ENCODE measurements at regions not wholly inside any gene's neighbourhood (a gene's known extent, or its start where the extent isn't known, plus 50 kb on each side); places are given as distances from the start of the nearest gene placed in this dataset.

GRCh38 chr2:41445865-41446264 lies 602.0 kb upstream of the PKDCC start:
- no peak for DNase-seq (ENCODE audit: low read depth in 1 of 2, low spot score in 1 of 2)
- TF ChIP-seq SPI1 (IDR thresholded peaks at IDR 0.05; ENCODE audit: borderline replicate concordance, low read depth): no peak
- no peak for TF ChIP-seq GABPA (IDR thresholded peaks at IDR 0.05; ENCODE audit: low read depth)
- TF ChIP-seq CTCF (IDR thresholded peaks at IDR 0.05; ENCODE audit: insufficient read depth, low read length): no peak
- no peak for TF ChIP-seq REST (IDR thresholded peaks at IDR 0.05; ENCODE audit: insufficient replicate concordance, low read depth)
- TF ChIP-seq POLR2AphosphoS5 (IDR thresholded peaks at IDR 0.05; ENCODE audit: low read depth): no peak
- Histone ChIP-seq H3K27me3 (ENCODE audit: insufficient read depth, poor library complexity, severe bottlenecking) (no peaks in the 10 kb centered on the region), H3K27ac (replicated peaks) (no peak overlapping the region), H3K4me3 (replicated peaks; ENCODE audit: insufficient read depth, low read length) (no peak overlapping the region)

GRCh38 chr2:41446266-41446665 lies 601.6 kb upstream of the PKDCC start:
- TF ChIP-seq POLR2AphosphoS5 (IDR thresholded peaks at IDR 0.05; ENCODE audit: low read depth): no peak
- no peak for TF ChIP-seq REST (IDR thresholded peaks at IDR 0.05; ENCODE audit: insufficient replicate concordance, low read depth)
- no peak for TF ChIP-seq CTCF (IDR thresholded peaks at IDR 0.05; ENCODE audit: insufficient read depth, low read length)
- no peak for TF ChIP-seq SPI1 (IDR thresholded peaks at IDR 0.05; ENCODE audit: borderline replicate concordance, low read depth)
- no peak for TF ChIP-seq GABPA (IDR thresholded peaks at IDR 0.05; ENCODE audit: low read depth)
- no peaks in the 10 kb centered on the region for H3K27me3 ChIP-seq (ENCODE audit: insufficient read depth, poor library complexity, severe bottlenecking)
- H3K4me3 ChIP-seq (replicated peaks; ENCODE audit: insufficient read depth, low read length): no peak overlapping the region
- DNase-seq (ENCODE audit: low read depth in 1 of 2, low spot score in 1 of 2): no peak
- H3K27ac ChIP-seq (replicated peaks): no peak overlapping the region

- no peak for DNase-seq (ENCODE audit: low read depth in 1 of 2, low spot score in 1 of 2)
- TF ChIP-seq GABPA (IDR thresholded peaks at IDR 0.05; ENCODE audit: low read depth) (no peak), CTCF (IDR thresholded peaks at IDR 0.05; ENCODE audit: insufficient read depth, low read length) (no peak), POLR2AphosphoS5 (IDR thresholded peaks at IDR 0.05; ENCODE audit: low read depth) (no peak), REST (IDR thresholded peaks at IDR 0.05; ENCODE audit: insufficient replicate concordance, low read depth) (no peak), SPI1 (IDR thresholded peaks at IDR 0.05; ENCODE audit: borderline replicate concordance, low read depth) (no peak)
- Histone ChIP-seq H3K27me3 (ENCODE audit: insufficient read depth, poor library complexity, severe bottlenecking) (no peaks in the 10 kb centered on the region), H3K4me3 (replicated peaks; ENCODE audit: insufficient read depth, low read length) (no peak overlapping the region), H3K27ac (replicated peaks) (no peak overlapping the region)
Observed at GRCh38 chr2:41448221-41448620, 599.6 kb upstream of the PKDCC start.

Measured in HL-60 (cell line).